ENCODE measurements at regions not wholly inside any gene's neighbourhood (a gene's known extent, or its start where the extent isn't known, plus 50 kb on each side); places are given as distances from the start of the nearest gene placed in this dataset.

DNA sequence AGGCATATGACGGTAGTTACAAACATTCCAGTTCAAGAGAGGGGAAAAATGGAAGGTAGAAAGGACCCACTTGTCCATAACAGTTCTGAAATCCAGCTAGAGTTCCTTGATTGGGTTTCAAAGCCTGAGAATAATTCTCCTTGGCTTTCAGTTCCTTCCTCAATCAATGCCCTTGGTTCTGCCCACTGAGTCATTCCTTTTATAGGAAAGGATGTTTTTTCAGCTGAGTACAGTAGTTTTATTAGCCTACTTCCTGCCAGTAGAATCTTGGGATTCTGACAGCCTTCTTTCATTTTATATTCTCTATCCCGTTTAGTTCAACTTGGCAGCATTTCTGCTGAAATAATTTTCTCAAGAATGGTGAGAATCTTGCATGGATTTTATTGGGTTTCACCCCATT is 386.9 kb upstream of the SMC2 start:
- TF ChIP-seq, protein P1, sequence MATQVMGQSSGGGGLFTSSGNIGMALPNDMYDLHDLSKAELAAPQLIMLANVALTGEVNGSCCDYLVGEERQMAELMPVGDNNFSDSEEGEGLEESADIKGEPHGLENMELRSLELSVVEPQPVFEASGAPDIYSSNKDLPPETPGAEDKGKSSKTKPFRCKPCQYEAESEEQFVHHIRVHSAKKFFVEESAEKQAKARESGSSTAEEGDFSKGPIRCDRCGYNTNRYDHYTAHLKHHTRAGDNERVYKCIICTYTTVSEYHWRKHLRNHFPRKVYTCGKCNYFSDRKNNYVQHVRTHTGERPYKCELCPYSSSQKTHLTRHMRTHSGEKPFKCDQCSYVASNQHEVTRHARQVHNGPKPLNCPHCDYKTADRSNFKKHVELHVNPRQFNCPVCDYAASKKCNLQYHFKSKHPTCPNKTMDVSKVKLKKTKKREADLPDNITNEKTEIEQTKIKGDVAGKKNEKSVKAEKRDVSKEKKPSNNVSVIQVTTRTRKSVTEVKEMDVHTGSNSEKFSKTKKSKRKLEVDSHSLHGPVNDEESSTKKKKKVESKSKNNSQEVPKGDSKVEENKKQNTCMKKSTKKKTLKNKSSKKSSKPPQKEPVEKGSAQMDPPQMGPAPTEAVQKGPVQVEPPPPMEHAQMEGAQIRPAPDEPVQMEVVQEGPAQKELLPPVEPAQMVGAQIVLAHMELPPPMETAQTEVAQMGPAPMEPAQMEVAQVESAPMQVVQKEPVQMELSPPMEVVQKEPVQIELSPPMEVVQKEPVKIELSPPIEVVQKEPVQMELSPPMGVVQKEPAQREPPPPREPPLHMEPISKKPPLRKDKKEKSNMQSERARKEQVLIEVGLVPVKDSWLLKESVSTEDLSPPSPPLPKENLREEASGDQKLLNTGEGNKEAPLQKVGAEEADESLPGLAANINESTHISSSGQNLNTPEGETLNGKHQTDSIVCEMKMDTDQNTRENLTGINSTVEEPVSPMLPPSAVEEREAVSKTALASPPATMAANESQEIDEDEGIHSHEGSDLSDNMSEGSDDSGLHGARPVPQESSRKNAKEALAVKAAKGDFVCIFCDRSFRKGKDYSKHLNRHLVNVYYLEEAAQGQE (IDR thresholded peaks at IDR 0.05; ENCODE audit: low read depth), result no peak

DNA sequence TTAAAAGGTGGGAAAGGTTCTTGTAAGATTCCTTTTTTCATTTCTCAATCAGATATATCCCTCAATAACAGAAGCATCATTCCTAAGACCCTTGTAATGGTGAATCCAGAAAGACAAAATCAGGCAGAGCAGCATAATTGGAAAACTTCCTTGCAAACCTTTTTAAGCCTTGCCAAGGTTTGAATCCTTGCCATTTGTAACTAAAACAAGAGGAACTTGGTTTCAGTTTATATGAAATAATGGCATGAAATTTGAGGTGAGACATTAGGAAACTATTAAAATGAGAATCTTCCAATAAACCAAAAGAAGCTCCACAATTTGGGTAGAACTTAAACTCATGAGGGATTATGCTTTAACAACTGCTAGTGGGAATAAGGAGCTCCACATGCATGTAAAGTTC is 384.7 kb upstream of the SMC2 start:
- TF ChIP-seq EP300 (IDR thresholded peaks at IDR 0.05; ENCODE audit: borderline replicate concordance), result no peak
- TF ChIP-seq, protein P1 (IDR thresholded peaks at IDR 0.05; ENCODE audit: low read depth), result no peak
- TF ChIP-seq, protein P2, sequence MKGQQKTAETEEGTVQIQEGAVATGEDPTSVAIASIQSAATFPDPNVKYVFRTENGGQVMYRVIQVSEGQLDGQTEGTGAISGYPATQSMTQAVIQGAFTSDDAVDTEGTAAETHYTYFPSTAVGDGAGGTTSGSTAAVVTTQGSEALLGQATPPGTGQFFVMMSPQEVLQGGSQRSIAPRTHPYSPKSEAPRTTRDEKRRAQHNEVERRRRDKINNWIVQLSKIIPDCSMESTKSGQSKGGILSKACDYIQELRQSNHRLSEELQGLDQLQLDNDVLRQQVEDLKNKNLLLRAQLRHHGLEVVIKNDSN (IDR thresholded peaks at IDR 0.05), result no peak
- TF ChIP-seq, protein P3, sequence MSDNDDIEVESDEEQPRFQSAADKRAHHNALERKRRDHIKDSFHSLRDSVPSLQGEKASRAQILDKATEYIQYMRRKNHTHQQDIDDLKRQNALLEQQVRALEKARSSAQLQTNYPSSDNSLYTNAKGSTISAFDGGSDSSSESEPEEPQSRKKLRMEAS (IDR thresholded peaks at IDR 0.05), result no peak
- TF ChIP-seq TAF1 (IDR thresholded peaks at IDR 0.05; ENCODE audit: low read depth), result no peak
- TF ChIP-seq NFIC (IDR thresholded peaks at IDR 0.05), result no peak
- no peak for TF ChIP-seq YY1 (IDR thresholded peaks at IDR 0.05; ENCODE audit: low read depth)
- TF ChIP-seq ZBTB7A (IDR thresholded peaks at IDR 0.05; ENCODE audit: low read depth), result no peak
- TF ChIP-seq RAD21 (IDR thresholded peaks at IDR 0.05; ENCODE audit: low read depth), result no peak
- no peak for TF ChIP-seq CREB1 (IDR thresholded peaks at IDR 0.05; ENCODE audit: low read depth)
- TF ChIP-seq TCF12 (IDR thresholded peaks at IDR 0.05; ENCODE audit: low read depth), result no peak
- no peak for TF ChIP-seq CEBPB (IDR thresholded peaks at IDR 0.05)
- no peak for TF ChIP-seq TEAD4 (IDR thresholded peaks at IDR 0.05)
- no peak for TF ChIP-seq EGR1 (IDR thresholded peaks at IDR 0.05)
- TF ChIP-seq FOXM1 (IDR thresholded peaks at IDR 0.05; ENCODE audit: borderline replicate concordance, low read depth), result no peak

DNA sequence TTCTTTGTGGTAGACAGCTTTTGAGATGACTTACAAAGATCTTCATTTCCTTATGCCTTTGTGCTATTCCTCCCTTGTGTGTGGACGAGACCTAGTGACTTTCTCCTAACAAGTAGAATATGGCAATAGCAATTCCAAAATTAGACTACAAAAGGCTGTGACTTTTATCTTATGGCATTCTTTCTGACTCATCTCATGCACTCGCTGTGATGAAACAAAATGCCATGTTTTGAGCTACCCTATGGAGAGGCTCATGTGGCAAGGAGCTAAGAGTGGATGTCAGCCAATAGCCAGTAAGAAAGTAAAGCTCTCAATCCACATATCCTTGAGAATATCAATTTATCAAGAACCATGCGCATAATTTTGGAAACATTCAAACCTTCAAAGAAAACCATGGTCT is 380.5 kb upstream of the SMC2 start:
- TF ChIP-seq EP300 (IDR thresholded peaks at IDR 0.05; ENCODE audit: borderline replicate concordance) (no peak), YY1 (IDR thresholded peaks at IDR 0.05; ENCODE audit: low read depth) (no peak), EGR1 (IDR thresholded peaks at IDR 0.05) (no peak), RAD21 (IDR thresholded peaks at IDR 0.05; ENCODE audit: low read depth) (no peak)
- TF ChIP-seq, protein P2 (IDR thresholded peaks at IDR 0.05), result no peak

DNA sequence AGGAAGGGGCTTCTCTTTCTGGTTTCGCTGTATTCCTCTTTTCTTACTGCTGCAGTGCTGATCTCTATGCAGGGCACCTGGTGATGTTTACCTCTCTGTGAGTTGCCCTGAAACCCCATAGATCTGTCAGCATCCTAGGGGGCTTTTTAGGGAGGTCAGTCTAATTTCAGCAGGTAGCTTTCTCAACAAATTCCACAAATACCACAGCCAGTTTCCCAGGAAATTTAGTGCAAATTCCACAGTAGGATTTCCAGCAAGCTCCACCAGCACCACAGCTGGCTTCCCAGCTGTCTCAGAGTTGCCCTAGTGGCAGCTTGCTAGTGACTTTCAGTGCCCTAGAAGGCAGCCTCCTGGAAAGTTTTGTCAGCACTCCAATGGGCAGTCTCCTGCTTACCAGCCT is 379.1 kb upstream of the SMC2 start:
- no peak for TF ChIP-seq TEAD4 (IDR thresholded peaks at IDR 0.05)
- TF ChIP-seq ZBTB7A (IDR thresholded peaks at IDR 0.05; ENCODE audit: low read depth), result no peak
- TF ChIP-seq, protein P3 (IDR thresholded peaks at IDR 0.05), result no peak
- no peak for TF ChIP-seq TCF12 (IDR thresholded peaks at IDR 0.05; ENCODE audit: low read depth)
- TF ChIP-seq NFIC (IDR thresholded peaks at IDR 0.05), result no peak
- TF ChIP-seq, protein P2 (IDR thresholded peaks at IDR 0.05), result no peak
- TF ChIP-seq YY1 (IDR thresholded peaks at IDR 0.05; ENCODE audit: low read depth), result no peak
- TF ChIP-seq TAF1 (IDR thresholded peaks at IDR 0.05; ENCODE audit: low read depth), result no peak
- no peak for TF ChIP-seq EP300 (IDR thresholded peaks at IDR 0.05; ENCODE audit: borderline replicate concordance)
- no peak for TF ChIP-seq RAD21 (IDR thresholded peaks at IDR 0.05; ENCODE audit: low read depth)

DNA sequence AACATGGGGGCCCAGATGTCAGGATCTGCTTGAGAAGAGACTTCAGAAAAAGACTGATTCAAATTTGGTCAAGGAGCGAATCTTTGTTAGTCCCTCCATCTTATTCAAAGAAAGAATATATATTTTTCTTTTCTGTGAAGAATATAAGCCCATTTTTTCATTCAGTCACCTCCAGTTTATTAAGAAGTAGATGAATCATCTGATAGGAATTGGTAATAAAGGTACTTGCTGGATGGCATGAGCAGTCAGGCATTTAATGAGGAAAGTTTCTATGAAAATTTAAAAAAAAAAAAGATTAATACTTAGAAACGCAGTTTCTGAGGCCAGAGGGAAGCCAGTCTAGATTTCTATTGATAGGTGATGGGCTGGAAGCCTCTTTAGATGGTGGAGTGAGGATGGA is 373.1 kb upstream of the SMC2 start:
- TF ChIP-seq, protein P3 (IDR thresholded peaks at IDR 0.05), result no peak
- TF ChIP-seq TCF12 (IDR thresholded peaks at IDR 0.05; ENCODE audit: low read depth) (no peak), TAF1 (IDR thresholded peaks at IDR 0.05; ENCODE audit: low read depth) (no peak), EGR1 (IDR thresholded peaks at IDR 0.05) (no peak), NFIC (IDR thresholded peaks at IDR 0.05) (no peak), FOXM1 (IDR thresholded peaks at IDR 0.05; ENCODE audit: borderline replicate concordance, low read depth) (no peak), TEAD4 (IDR thresholded peaks at IDR 0.05) (no peak), CREB1 (IDR thresholded peaks at IDR 0.05; ENCODE audit: low read depth) (no peak), ZBTB7A (IDR thresholded peaks at IDR 0.05; ENCODE audit: low read depth) (no peak)

DNA sequence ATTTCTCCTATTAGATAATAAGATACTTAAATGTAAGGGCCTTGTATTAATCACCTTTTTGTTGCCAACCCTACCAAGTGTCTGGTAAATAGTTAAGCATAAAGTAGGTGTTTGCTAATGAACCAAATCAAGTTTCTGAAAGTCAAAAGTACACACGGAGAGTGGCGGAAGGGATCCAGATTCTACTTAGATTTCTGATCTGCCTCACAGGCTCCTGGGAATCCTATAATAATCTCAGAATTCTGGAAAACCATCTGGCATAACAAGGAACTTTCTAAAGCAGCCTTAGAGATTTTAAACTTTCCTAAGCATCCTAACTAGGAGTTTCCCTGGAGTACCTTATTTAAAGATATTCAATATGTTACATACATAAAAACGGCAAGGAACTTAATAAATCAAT is 363.2 kb upstream of the SMC2 start:
- TF ChIP-seq YY1 (IDR thresholded peaks at IDR 0.05; ENCODE audit: low read depth) (no peak), ZBTB7A (IDR thresholded peaks at IDR 0.05; ENCODE audit: low read depth) (no peak), RAD21 (IDR thresholded peaks at IDR 0.05; ENCODE audit: low read depth) (no peak), NFIC (IDR thresholded peaks at IDR 0.05) (no peak), TEAD4 (IDR thresholded peaks at IDR 0.05) (no peak), CREB1 (IDR thresholded peaks at IDR 0.05; ENCODE audit: low read depth) (no peak), TCF12 (IDR thresholded peaks at IDR 0.05; ENCODE audit: low read depth) (no peak), CEBPB (IDR thresholded peaks at IDR 0.05) (no peak), EP300 (IDR thresholded peaks at IDR 0.05; ENCODE audit: borderline replicate concordance) (no peak), FOXM1 (IDR thresholded peaks at IDR 0.05; ENCODE audit: borderline replicate concordance, low read depth) (no peak), EGR1 (IDR thresholded peaks at IDR 0.05) (no peak), TAF1 (IDR thresholded peaks at IDR 0.05; ENCODE audit: low read depth) (no peak)
- TF ChIP-seq, protein P3 (IDR thresholded peaks at IDR 0.05), result no peak
- TF ChIP-seq, protein P1 (IDR thresholded peaks at IDR 0.05; ENCODE audit: low read depth), result no peak
